ENCODE measurements at regions not wholly inside any gene's neighbourhood (a gene's known extent, or its start where the extent isn't known, plus 50 kb on each side); places are given as distances from the start of the nearest gene placed in this dataset.

GRCh38 chr2:172270278-172271079 lies 156.9 kb upstream of the ITGA6 start:
- intact Hi-C loops (cut with micrococcal nuclease) = no loop called here
- Mint-ChIP-seq H3K4me1 (peaks cover 2% of the 10 kb centered on the region), H3K9me3 (ENCODE audit: insufficient read depth) (no peaks in the 10 kb centered on the region), H3K27me3 (peaks cover 22% of the 10 kb centered on the region), H3K4me3 (no peak overlapping the region), H3K27ac (no peak overlapping the region)
- Histone ChIP-seq H4K20me1 (ENCODE audit: control insufficient read depth, insufficient read depth, low read length, poor library complexity, severe bottlenecking) (no peaks in the 10 kb centered on the region), H3K36me3 (replicated peaks in 1 of 2; ENCODE audit: control extremely low read depth in 1 of 2, control insufficient read depth in 1 of 2, extremely low read depth in 1 of 2, insufficient read depth in 2 of 2, low read length in 1 of 2) (no peaks in the 10 kb centered on the region), H3K4me2 (replicated peaks; ENCODE audit: low read depth, low read length, poor library complexity, severe bottlenecking) (no peak overlapping the region), H3K9me3 (ENCODE audit: control extremely low read depth in 1 of 3, control insufficient read depth in 2 of 3, insufficient read depth in 1 of 3, low read length in 2 of 3) (no peaks in the 10 kb centered on the region), H2AFZ (ENCODE audit: insufficient read depth, low read depth, low read length, poor library complexity, severe bottlenecking) (no peak overlapping the region), H3K27me3 (replicated peaks in 1 of 4; ENCODE audit: control extremely low read depth in 1 of 4, control insufficient read depth in 3 of 4, insufficient read depth in 4 of 4, low read length in 3 of 4) (peaks cover 0 to 7% (median 0%) of the 10 kb centered on the region in 4 experiments), H3K4me3 (ENCODE audit: control extremely low read depth in 1 of 5, extremely low read depth in 1 of 5, insufficient read depth in 1 of 5, low read depth in 2 of 5, low read length in 4 of 5) (no peak overlapping the region), H3K27ac (ENCODE audit: low read length in 2 of 2) (no peak overlapping the region), H3K9ac (ENCODE audit: low read length) (no peak overlapping the region), H3K79me2 (ENCODE audit: control insufficient read depth, insufficient read depth, low read length) (no peaks in the 10 kb centered on the region), H3K4me1 (ENCODE audit: control insufficient read depth in 2 of 2, insufficient read depth in 2 of 2, low read length in 2 of 2) (no peaks in the 10 kb centered on the region)
- ChIA-PET CTCF (no interaction called here), POLR2A (no interaction called here)
- TF ChIP-seq EZH2 (IDR thresholded peaks at IDR 0.05; ENCODE audit: borderline replicate concordance, insufficient read depth, low read depth, low read length, poor library complexity, severe bottlenecking) = no peak
- no peak for TF ChIP-seq CTCF (IDR thresholded peaks at IDR 0.05)
- 71% methylated on average over 9 of the region's 11 CpGs for WGBS (ENCODE audit: insufficient coverage)
- no peak for DNase-seq
- no peak for ATAC-seq (ENCODE audit: low read depth)

DNA sequence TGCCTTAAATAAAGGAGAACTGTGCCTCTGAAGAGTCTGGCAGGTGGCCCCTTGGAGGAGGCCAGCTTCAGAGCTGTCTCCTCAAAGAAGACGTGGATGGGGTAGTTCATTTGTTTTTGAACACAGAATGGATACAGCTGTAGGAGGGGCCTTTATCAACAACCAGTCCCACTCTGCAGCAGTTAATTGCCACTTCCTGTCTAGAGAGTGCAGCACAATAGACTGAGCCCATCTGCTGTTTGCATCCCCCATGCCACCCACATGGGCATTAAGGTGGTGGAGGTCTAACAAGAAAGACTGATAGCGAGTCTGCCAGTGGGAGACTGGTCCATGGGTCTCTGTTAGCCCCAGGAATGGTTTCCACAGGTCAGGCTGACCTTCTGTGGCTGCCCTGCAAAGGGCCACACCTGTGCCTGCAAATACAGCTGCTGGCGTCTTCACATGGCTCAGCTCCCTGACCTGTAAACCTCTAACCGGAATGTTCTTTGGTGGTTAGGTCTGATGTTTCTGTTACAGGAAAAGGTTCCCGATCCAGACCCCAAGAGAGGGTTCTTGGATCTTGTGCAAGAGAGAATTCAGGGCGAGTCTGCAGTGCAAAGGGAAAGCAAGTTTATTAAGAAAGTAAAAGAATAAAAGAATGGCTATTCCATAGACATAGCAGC lies 153.3 kb upstream of the ITGA6 start:
- TF ChIP-seq EZH2 (IDR thresholded peaks at IDR 0.05; ENCODE audit: borderline replicate concordance, insufficient read depth, low read depth, low read length, poor library complexity, severe bottlenecking) = no peak
- TF ChIP-seq CTCF (IDR thresholded peaks at IDR 0.05) = no peak
- DNase-seq (no peak), ATAC-seq (ENCODE audit: low read depth) (no peak)
- Histone ChIP-seq H3K27ac (ENCODE audit: low read length in 2 of 2) (no peak overlapping the region), H3K4me2 (replicated peaks; ENCODE audit: low read depth, low read length, poor library complexity, severe bottlenecking) (no peak overlapping the region), H3K9me3 (ENCODE audit: control extremely low read depth in 1 of 3, control insufficient read depth in 2 of 3, insufficient read depth in 1 of 3, low read length in 2 of 3) (peaks cover 0 to 9% (median 6%) of the 10 kb centered on the region in 3 donors), H3K9ac (ENCODE audit: low read length) (no peak overlapping the region), H2AFZ (ENCODE audit: insufficient read depth, low read depth, low read length, poor library complexity, severe bottlenecking) (no peak overlapping the region), H3K4me3 (ENCODE audit: control extremely low read depth in 1 of 5, extremely low read depth in 1 of 5, insufficient read depth in 1 of 5, low read depth in 2 of 5, low read length in 4 of 5) (no peak overlapping the region), H3K36me3 (replicated peaks in 1 of 2; ENCODE audit: control extremely low read depth in 1 of 2, control insufficient read depth in 1 of 2, extremely low read depth in 1 of 2, insufficient read depth in 2 of 2, low read length in 1 of 2) (no peaks in the 10 kb centered on the region), H4K20me1 (ENCODE audit: control insufficient read depth, insufficient read depth, low read length, poor library complexity, severe bottlenecking) (no peaks in the 10 kb centered on the region), H3K4me1 (ENCODE audit: control insufficient read depth in 2 of 2, insufficient read depth in 2 of 2, low read length in 2 of 2) (no peaks in the 10 kb centered on the region), H3K27me3 (replicated peaks in 1 of 4; ENCODE audit: control extremely low read depth in 1 of 4, control insufficient read depth in 3 of 4, insufficient read depth in 4 of 4, low read length in 3 of 4) (peaks cover 0 to 8% (median 2%) of the 10 kb centered on the region in 4 experiments), H3K79me2 (ENCODE audit: control insufficient read depth, insufficient read depth, low read length) (no peaks in the 10 kb centered on the region)
- ChIA-PET POLR2A (no interaction called here), CTCF (no interaction called here)
- H3K27me3 Mint-ChIP-seq = peaks cover 26% of the 10 kb centered on the region
- no peak overlapping the region for H3K4me3 Mint-ChIP-seq
- H3K9me3 Mint-ChIP-seq (ENCODE audit: insufficient read depth) = no peaks in the 10 kb centered on the region
- WGBS (ENCODE audit: insufficient coverage) = 73% methylated on average over 5 of the region's 6 CpGs
- peaks cover 2% of the 10 kb centered on the region for H3K4me1 Mint-ChIP-seq
- intact Hi-C loops (cut with micrococcal nuclease) = no loop called here
- no peak overlapping the region for H3K27ac Mint-ChIP-seq
